ENCODE measurements at regions not wholly inside any gene's neighbourhood (a gene's known extent, or its start where the extent isn't known, plus 50 kb on each side); places are given as distances from the start of the nearest gene placed in this dataset.

DNA sequence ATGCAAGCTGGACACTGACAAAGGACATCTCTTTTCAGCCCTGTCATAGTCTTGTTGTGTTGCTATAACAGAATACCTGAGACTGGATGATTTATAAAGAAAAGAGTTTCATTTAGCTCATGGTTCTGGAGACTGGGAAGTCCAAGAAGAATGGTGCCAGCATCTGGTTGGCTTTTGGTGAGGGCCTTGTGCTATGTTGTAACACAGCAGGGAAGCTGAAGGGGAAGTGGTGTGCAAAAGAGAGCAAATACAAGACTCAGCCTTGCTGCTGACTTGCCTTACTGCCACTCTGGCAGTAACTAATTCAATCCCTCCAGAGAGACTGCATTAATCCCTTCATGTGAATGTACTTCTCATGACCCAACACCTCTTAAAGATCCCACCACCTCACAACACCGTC is 356.3 kb upstream of the PROK2 start:
- Histone ChIP-seq H4K20me1 (ENCODE audit: insufficient read depth, low read length) (no peaks in the 10 kb centered on the region), H3K4me2 (replicated peaks; ENCODE audit: extremely low read depth, low read length, poor library complexity, severe bottlenecking) (no peak overlapping the region), H3K27ac (ENCODE audit: low read depth in 1 of 2, low read length in 2 of 2) (peak overlapping the region in 1 of 2 donors; percentile 63), H3K9me3 (replicated peaks in 1 of 2; ENCODE audit: control insufficient read depth in 1 of 2, insufficient read depth in 1 of 2, low read length in 2 of 2) (peaks cover 10 to 23% of the 10 kb centered on the region in 2 donors), H3K9ac (ENCODE audit: insufficient read depth, low read length, poor library complexity, severe bottlenecking) (no peak overlapping the region), H3K4me1 (ENCODE audit: control insufficient read depth in 1 of 2, insufficient read depth in 2 of 2, low read length in 2 of 2) (peaks cover 7 to 32% of the 10 kb centered on the region in 2 donors), H2AFZ (ENCODE audit: insufficient read depth, low read depth, low read length, poor library complexity, severe bottlenecking) (no peak overlapping the region), H3K36me3 (replicated peaks in 1 of 2; ENCODE audit: control insufficient read depth in 1 of 2, insufficient read depth in 2 of 2, low read length in 2 of 2) (no peaks in the 10 kb centered on the region), H3K27me3 (ENCODE audit: control insufficient read depth in 2 of 2, insufficient read depth in 2 of 2, low read length in 2 of 2) (no peaks in the 10 kb centered on the region), H3K4me3 (replicated peaks in 1 of 3; ENCODE audit: low read depth in 2 of 3, low read length in 3 of 3) (no peak overlapping the region), H3K79me2 (ENCODE audit: insufficient read depth, low read length) (no peaks in the 10 kb centered on the region)
- Mint-ChIP-seq H3K36me3 (peaks cover 0 to 2% of the 10 kb centered on the region in 2 donors), H3K4me3 (no peak overlapping the region), H3K27ac (peak overlapping the region in 4 of 7 donors; percentile 3 to 64 (median 38)), H3K27me3 (ENCODE audit: low read depth in 3 of 3) (peaks cover 3 to 8% (median 6%) of the 10 kb centered on the region in 3 donors), H3K4me1 (peaks cover 20% of the 10 kb centered on the region), H3K9me3 (peaks cover 11 to 30% (median 17%) of the 10 kb centered on the region in 7 donors)
- WGBS (ENCODE audit: insufficient coverage) = 100% methylated on average over 1 of the region's 1 CpG
- intact Hi-C loops (cut with micrococcal nuclease) = no loop called here
- peak in 2 of 3 donors; percentile 14 to 33 for DNase-seq
- TF ChIP-seq, protein P1, sequence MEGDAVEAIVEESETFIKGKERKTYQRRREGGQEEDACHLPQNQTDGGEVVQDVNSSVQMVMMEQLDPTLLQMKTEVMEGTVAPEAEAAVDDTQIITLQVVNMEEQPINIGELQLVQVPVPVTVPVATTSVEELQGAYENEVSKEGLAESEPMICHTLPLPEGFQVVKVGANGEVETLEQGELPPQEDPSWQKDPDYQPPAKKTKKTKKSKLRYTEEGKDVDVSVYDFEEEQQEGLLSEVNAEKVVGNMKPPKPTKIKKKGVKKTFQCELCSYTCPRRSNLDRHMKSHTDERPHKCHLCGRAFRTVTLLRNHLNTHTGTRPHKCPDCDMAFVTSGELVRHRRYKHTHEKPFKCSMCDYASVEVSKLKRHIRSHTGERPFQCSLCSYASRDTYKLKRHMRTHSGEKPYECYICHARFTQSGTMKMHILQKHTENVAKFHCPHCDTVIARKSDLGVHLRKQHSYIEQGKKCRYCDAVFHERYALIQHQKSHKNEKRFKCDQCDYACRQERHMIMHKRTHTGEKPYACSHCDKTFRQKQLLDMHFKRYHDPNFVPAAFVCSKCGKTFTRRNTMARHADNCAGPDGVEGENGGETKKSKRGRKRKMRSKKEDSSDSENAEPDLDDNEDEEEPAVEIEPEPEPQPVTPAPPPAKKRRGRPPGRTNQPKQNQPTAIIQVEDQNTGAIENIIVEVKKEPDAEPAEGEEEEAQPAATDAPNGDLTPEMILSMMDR (IDR thresholded peaks at IDR 0.05) = no peak

DNA sequence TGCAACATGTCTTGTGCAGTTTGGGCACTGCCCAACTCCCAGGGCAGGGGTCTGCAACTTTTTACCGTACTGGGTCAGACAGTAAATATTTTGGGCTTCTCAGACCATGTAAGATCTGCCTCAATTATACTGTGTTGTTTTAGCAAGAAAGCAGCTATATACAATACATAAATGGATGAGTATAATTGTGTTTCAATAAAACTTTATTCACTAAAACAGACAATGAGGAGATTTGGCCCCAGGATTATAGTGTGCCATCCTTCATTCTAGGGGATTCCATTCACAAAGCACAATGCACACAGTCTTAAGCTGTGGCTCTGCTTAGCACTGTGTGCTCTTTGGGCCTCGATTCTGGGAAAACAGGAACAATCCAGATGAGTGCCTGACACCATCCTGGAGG is 354.4 kb upstream of the PROK2 start:
- Mint-ChIP-seq H3K4me3 (no peak overlapping the region), H3K36me3 (peaks cover 0 to 2% of the 10 kb centered on the region in 2 donors), H3K27ac (no peak overlapping the region), H3K27me3 (ENCODE audit: low read depth in 3 of 3) (peaks cover 0 to 8% (median 0%) of the 10 kb centered on the region in 3 donors), H3K4me1 (peaks cover 17% of the 10 kb centered on the region), H3K9me3 (peaks cover 11 to 30% (median 17%) of the 10 kb centered on the region in 7 donors)
- Histone ChIP-seq H4K20me1 (ENCODE audit: insufficient read depth, low read length) (no peaks in the 10 kb centered on the region), H3K9me3 (replicated peaks in 1 of 2; ENCODE audit: control insufficient read depth in 1 of 2, insufficient read depth in 1 of 2, low read length in 2 of 2) (peaks cover 10 to 23% of the 10 kb centered on the region in 2 donors), H3K4me3 (replicated peaks in 1 of 3; ENCODE audit: low read depth in 2 of 3, low read length in 3 of 3) (no peak overlapping the region), H3K27ac (ENCODE audit: low read depth in 1 of 2, low read length in 2 of 2) (no peak overlapping the region), H3K27me3 (ENCODE audit: control insufficient read depth in 2 of 2, insufficient read depth in 2 of 2, low read length in 2 of 2) (no peaks in the 10 kb centered on the region), H3K4me1 (ENCODE audit: control insufficient read depth in 1 of 2, insufficient read depth in 2 of 2, low read length in 2 of 2) (peaks cover 0 to 25% of the 10 kb centered on the region in 2 donors), H2AFZ (ENCODE audit: insufficient read depth, low read depth, low read length, poor library complexity, severe bottlenecking) (no peak overlapping the region), H3K79me2 (ENCODE audit: insufficient read depth, low read length) (no peaks in the 10 kb centered on the region), H3K36me3 (replicated peaks in 1 of 2; ENCODE audit: control insufficient read depth in 1 of 2, insufficient read depth in 2 of 2, low read length in 2 of 2) (no peaks in the 10 kb centered on the region), H3K4me2 (replicated peaks; ENCODE audit: extremely low read depth, low read length, poor library complexity, severe bottlenecking) (no peak overlapping the region), H3K9ac (ENCODE audit: insufficient read depth, low read length, poor library complexity, severe bottlenecking) (no peak overlapping the region)
- intact Hi-C loops (cut with micrococcal nuclease) = no loop called here
- no CpG with 5 or more reads among the region's 2 CpGs for whole genome bisulfite sequencing (ENCODE audit: insufficient coverage)
- DNase-seq = no peak
- TF ChIP-seq, protein P1 (IDR thresholded peaks at IDR 0.05) = no peak
